K562 (cell line): ENCODE measurements at regions not wholly inside any gene's neighbourhood (a gene's known extent, or its start where the extent isn't known, plus 50 kb on each side); places are given as distances from the start of the nearest gene placed in this dataset.
A peak's percentile ranks its signal among the peaks of the same experiment; 100 is the strongest.

Experiments used
- BRF1 ChIP-seq: IDR thresholded peaks from 3 replicates; pipeline ENCODE4 v1.6.1; 2011; ENCODE audit warnings: borderline replicate concordance, mild to moderate bottlenecking; ENCODE audit not compliant: insufficient read length; ENCODE audit errors: extremely low read depth
- CBX3 ChIP-seq, 2 experiments: IDR thresholded peaks; 1 replicate in 1 of 2; 2 replicates in 1 of 2; pipeline ENCODE4 v1.6.1; 2012; ENCODE audit warnings: inconsistent platforms in 2 of 2, low read length in 2 of 2, borderline replicate concordance in 1 of 2, control low read depth in 1 of 2
- DIDO1 ChIP-seq: fragments of 450-650 bp; IDR thresholded peaks from 2 replicates; pipeline ENCODE4 v1.6.1; 2016; ENCODE audit warnings: low read depth, missing biosample characterization, missing genetic modification characterization
- DPF2 ChIP-seq: fragments of 450-650 bp; IDR thresholded peaks from 2 replicates; pipeline ENCODE4 v1.6.1; 2016
- HDAC6 ChIP-seq: IDR thresholded peaks from 2 replicates; pipeline ENCODE4 v1.6.1; 2012; ENCODE audit warnings: low read depth, mild to moderate bottlenecking, control low read depth, inconsistent platforms, low read length, moderate library complexity
- HMG20A ChIP-seq: fragments of 450-650 bp; formaldehyde crosslinking; conservative IDR thresholded peaks from 2 replicates; pipeline ENCODE4 v1.4.0; 2020; ENCODE audit warnings: mild to moderate bottlenecking, mixed read lengths
- KDM2B ChIP-seq: fragments of 250-450 bp; sonication (Bioruptor Pico); IDR thresholded peaks from 2 replicates; pipeline ENCODE4 v1.8.0; 2021; ENCODE audit warnings: mild to moderate bottlenecking, moderate library complexity
- NCOA6 ChIP-seq: fragments of 450-650 bp; IDR thresholded peaks from 2 replicates; pipeline ENCODE4 v1.6.1; 2017; ENCODE audit warnings: mild to moderate bottlenecking
- NFE2L1 ChIP-seq: fragments of 450-650 bp; IDR thresholded peaks from 2 replicates; pipeline ENCODE4 v1.6.1; 2016; ENCODE audit warnings: missing genetic modification characterization, low read depth, mild to moderate bottlenecking, missing compliant biosample characterization, moderate library complexity, borderline replicate concordance
- PBX2 ChIP-seq, 2 experiments: IDR thresholded peaks in 1 of 2; conservative IDR thresholded peaks in 1 of 2; 2 replicates each; pipeline ENCODE4 v1.6.1; 2016; ENCODE audit warnings: low read depth in 2 of 2, mild to moderate bottlenecking in 1 of 2, missing compliant biosample characterization in 1 of 2, missing genetic modification characterization in 1 of 2, moderate library complexity in 1 of 2
- POLR2A ChIP-seq: fragments of 450-650 bp; conservative IDR thresholded peaks from 2 replicates; pipeline ENCODE4 v1.6.1; 2016
- POLR2B ChIP-seq: fragments of 450-650 bp; IDR thresholded peaks from 2 replicates; pipeline ENCODE4 v1.6.1; 2018; ENCODE audit warnings: low read depth; ENCODE audit not compliant: partially characterized antibody
- POLR2H ChIP-seq: IDR thresholded peaks from 2 replicates; pipeline ENCODE4 v1.6.1; 2016; ENCODE audit warnings: missing genetic modification characterization, low read depth, mild to moderate bottlenecking, control low read depth, missing compliant biosample characterization, moderate library complexity
- PTTG1 ChIP-seq: fragments of 450-650 bp; IDR thresholded peaks from 2 replicates; pipeline ENCODE4 v1.6.1; 2016; ENCODE audit warnings: low read depth, mild to moderate bottlenecking, missing genetic modification characterization, missing compliant biosample characterization
- SRSF3 ChIP-seq: fragments of 200-400 bp; formaldehyde crosslinking; IDR thresholded peaks from 2 replicates; pipeline ENCODE4 v1.6.1; 2016; ENCODE audit warnings: mild to moderate bottlenecking, low read length, moderate library complexity; ENCODE audit not compliant: insufficient read depth
- TAF7 ChIP-seq: fragments of 450-650 bp; IDR thresholded peaks from 2 replicates; pipeline ENCODE4 v1.6.1; 2016; ENCODE audit warnings: missing genetic modification characterization, missing compliant biosample characterization
- THAP12 ChIP-seq: fragments of 250-450 bp; sonication (Bioruptor Pico); IDR thresholded peaks from 2 replicates; pipeline ENCODE4 v1.9.0; 2021; ENCODE audit warnings: mild to moderate bottlenecking, inconsistent platforms
- TRIM28 ChIP-seq: fragments of 450-650 bp; IDR thresholded peaks from 2 replicates; pipeline ENCODE4 v1.6.1; 2017
- XRCC3 ChIP-seq: fragments of 450-650 bp; IDR thresholded peaks from 2 replicates; pipeline ENCODE4 v1.6.1; 2017; ENCODE audit warnings: mild to moderate bottlenecking, moderate library complexity
- ZBTB9 ChIP-seq: fragments of 450-650 bp; formaldehyde crosslinking; IDR thresholded peaks from 2 replicates; pipeline ENCODE4 v1.4.0; 2020; ENCODE audit warnings: mild to moderate bottlenecking, moderate library complexity
- ZNF3 ChIP-seq: fragments of 250-450 bp; sonication (Bioruptor Pico); IDR thresholded peaks from 2 replicates; pipeline ENCODE4 v1.5.0; 2021; ENCODE audit warnings: mild to moderate bottlenecking, moderate library complexity
- ZNF354B ChIP-seq: fragments of 250-450 bp; sonication (Bioruptor Pico); IDR thresholded peaks from 2 replicates; pipeline ENCODE4 v1.4.0; 2020
- ZNF589 ChIP-seq: fragments of 200-800 bp; sonication (Bioruptor generic); IDR thresholded peaks from 2 replicates; pipeline ENCODE4 v1.6.1; 2016; ENCODE audit warnings: low read depth, missing genetic modification characterization, missing compliant biosample characterization

- TF ChIP-seq HDAC6, result no peak
- TF ChIP-seq SRSF3, result no peak
- no peak for TF ChIP-seq NCOA6
- TF ChIP-seq THAP12 (CRISPR knock-in tag), result no peak
- no peak for TF ChIP-seq CBX3 (IDR thresholded peaks at IDR 0.05; ENCODE audit: borderline replicate concordance in 1 of 2, low read length in 2 of 2)
- TF ChIP-seq XRCC3, result no peak
- TF ChIP-seq PTTG1, result peak; percentile 99
- TF ChIP-seq POLR2A, result no peak
- peak; percentile 97 for TF ChIP-seq ZNF3
- TF ChIP-seq ZBTB9 (CRISPR knock-in tag), result peak; percentile 100
- TF ChIP-seq POLR2H, result peak; percentile 98
- peak; percentile 99 for TF ChIP-seq HMG20A (CRISPR knock-in tag)
- TF ChIP-seq KDM2B (CRISPR knock-in tag), result 0 out of 2 replicates have a peak, but pooled peaks have one; percentile 79
- peak; percentile 65 for TF ChIP-seq NFE2L1 (tag)
- TF ChIP-seq ZNF354B (CRISPR knock-in tag), result peak; percentile 100
- no peak for TF ChIP-seq PBX2 (CRISPR knock-in tag; IDR thresholded peaks at IDR 0.05; ENCODE audit: low read depth)
- peak; percentile 69; the same call in 1 of the 2 replicates for TF ChIP-seq PBX2 (tag; conservative IDR thresholded peaks at IDR 0.05; ENCODE audit: low read depth)
- TF ChIP-seq DIDO1 (tag), result peak; percentile 99
- peak; percentile 100 for TF ChIP-seq ZNF589 (CRISPR knock-in tag)
- no peak for TF ChIP-seq POLR2B
- TF ChIP-seq DPF2, result no peak
- TF ChIP-seq TRIM28, result no peak
- TF ChIP-seq BRF1, result no peak
- peak; percentile 97 for TF ChIP-seq TAF7 (tag)
Observed at GRCh38 chr5:5585751-5586341, 163.4 kb downstream of the ICE1 start (continued).
